ENCODE measurements at regions not wholly inside any gene's neighbourhood (a gene's known extent, or its start where the extent isn't known, plus 50 kb on each side); places are given as distances from the start of the nearest gene placed in this dataset.

DNA sequence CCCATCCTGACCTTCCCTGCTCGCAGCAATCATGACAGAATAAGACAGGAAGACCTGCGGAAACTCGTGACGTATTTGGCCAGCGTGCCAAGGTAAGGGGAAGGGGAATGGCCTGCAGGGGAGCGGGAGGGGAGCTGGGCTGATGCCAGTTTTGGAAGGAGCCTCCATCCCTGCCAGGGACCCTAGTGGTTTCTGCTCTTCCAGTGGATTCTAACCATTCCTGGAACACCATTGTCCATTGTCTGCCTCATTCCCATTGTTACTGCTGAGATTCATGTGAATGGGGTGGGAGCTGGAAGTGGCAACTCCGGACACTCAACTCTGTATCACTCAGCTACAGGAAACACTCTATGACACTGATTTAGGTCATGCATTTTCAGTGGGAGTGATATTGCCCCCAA, 242.9 kb upstream of the ROPN1 start:
- DNase-seq: no peak
- no peak for TF ChIP-seq POLR2A (IDR thresholded peaks at IDR 0.05)
- TF ChIP-seq, protein P1, sequence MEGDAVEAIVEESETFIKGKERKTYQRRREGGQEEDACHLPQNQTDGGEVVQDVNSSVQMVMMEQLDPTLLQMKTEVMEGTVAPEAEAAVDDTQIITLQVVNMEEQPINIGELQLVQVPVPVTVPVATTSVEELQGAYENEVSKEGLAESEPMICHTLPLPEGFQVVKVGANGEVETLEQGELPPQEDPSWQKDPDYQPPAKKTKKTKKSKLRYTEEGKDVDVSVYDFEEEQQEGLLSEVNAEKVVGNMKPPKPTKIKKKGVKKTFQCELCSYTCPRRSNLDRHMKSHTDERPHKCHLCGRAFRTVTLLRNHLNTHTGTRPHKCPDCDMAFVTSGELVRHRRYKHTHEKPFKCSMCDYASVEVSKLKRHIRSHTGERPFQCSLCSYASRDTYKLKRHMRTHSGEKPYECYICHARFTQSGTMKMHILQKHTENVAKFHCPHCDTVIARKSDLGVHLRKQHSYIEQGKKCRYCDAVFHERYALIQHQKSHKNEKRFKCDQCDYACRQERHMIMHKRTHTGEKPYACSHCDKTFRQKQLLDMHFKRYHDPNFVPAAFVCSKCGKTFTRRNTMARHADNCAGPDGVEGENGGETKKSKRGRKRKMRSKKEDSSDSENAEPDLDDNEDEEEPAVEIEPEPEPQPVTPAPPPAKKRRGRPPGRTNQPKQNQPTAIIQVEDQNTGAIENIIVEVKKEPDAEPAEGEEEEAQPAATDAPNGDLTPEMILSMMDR (IDR thresholded peaks at IDR 0.05): no peak
- no peak overlapping the region for H3K27ac ChIP-seq
- no peaks in the 10 kb centered on the region for H3K27me3 ChIP-seq
- H3K4me3 ChIP-seq: no peak overlapping the region
- H3K36me3 ChIP-seq: no peaks in the 10 kb centered on the region
- no peaks in the 10 kb centered on the region for H3K9me3 ChIP-seq
- H3K4me1 ChIP-seq: no peaks in the 10 kb centered on the region

DNA sequence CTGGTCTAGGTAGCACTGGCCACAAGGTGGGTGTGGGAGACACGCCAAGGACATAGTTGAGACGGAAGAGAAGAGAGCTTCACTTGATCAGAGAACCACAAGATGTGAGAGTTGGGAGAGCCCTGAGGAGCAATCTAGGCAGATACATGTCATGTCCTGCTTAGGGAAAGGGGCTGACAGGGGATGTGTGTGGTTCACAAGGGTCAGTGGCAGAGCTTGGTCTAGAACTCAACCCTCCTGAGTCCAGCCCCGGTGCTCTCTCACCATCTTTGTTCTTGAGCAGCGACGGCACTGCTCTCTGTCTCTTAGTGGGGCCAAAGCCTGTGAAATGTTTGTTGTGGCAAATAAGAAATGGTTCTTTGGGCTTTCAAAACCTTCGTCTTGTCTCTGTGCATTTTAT, 243.5 kb upstream of the ROPN1 start:
- TF ChIP-seq, protein P1 (IDR thresholded peaks at IDR 0.05): no peak
- TF ChIP-seq POLR2A (IDR thresholded peaks at IDR 0.05): no peak
- H3K4me1 ChIP-seq: no peaks in the 10 kb centered on the region
- H3K27ac ChIP-seq: no peak overlapping the region
- H3K27me3 ChIP-seq: no peaks in the 10 kb centered on the region
- no peak overlapping the region for H3K4me3 ChIP-seq
- H3K9me3 ChIP-seq: no peaks in the 10 kb centered on the region
- DNase-seq: no peak
- no peaks in the 10 kb centered on the region for H3K36me3 ChIP-seq

DNA sequence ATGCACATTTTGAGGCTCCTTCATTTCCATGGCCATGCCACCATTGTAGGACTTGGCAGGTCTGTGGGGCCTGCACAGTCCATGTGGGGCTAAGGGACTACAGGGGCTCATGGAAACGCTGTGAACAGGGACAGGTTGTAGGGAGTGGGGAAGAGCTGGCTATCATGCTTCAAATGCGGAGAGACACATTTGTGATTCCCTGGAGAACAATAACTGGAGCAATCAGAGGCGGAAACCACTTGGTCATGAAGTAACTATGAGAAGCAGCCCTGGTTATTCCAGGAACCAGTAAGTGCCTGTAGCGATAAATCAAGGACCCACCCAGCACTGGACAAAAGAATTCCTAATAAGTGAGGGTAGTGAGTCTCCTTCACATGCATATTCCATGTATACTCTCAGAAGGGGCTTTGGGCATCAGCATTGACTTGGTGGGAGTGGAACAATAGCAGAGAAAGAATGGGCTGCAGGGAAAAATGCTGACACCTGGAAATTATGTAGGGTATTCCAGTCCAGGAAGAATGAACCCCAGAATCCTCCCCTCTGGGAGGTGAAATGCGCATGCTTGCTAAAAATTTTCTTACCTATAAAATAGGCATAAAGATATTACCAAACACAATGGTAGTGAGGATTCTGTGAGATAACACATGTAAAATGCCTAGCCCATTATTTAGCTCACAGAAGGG, 251.4 kb upstream of the ROPN1 start:
- Histone ChIP-seq H3K27me3 (no peaks in the 10 kb centered on the region), H3K4me3 (no peak overlapping the region), H3K9me3 (no peaks in the 10 kb centered on the region), H3K4me1 (peaks cover 0 to 6% (median 0%) of the 10 kb centered on the region in 4 donors), H3K27ac (no peak overlapping the region), H3K36me3 (no peaks in the 10 kb centered on the region)
- DNase-seq: no peak
- no peak for TF ChIP-seq POLR2A (IDR thresholded peaks at IDR 0.05)
- TF ChIP-seq, protein P1 (IDR thresholded peaks at IDR 0.05): no peak

DNA sequence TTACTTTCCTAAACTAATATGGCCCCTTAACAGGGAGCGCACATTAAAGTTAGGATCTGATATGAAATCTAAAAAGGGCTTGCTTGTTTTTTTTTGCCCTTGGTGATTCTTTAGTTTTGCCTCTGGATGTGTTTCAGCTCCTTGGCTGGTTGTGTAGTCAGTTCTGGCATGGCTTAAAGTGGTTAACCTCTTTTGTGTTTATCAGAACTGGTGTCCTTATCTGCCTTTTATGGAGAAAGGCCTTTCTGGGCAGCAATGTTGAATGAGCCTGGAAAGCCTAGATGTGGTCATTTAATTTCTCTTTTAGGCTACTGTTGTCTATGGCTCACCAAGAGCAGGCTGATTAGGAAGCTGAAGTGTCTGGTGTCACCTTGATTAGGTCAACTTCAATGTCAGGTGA, 254.5 kb upstream of the ROPN1 start:
- Histone ChIP-seq H3K36me3 (no peaks in the 10 kb centered on the region), H3K9me3 (no peaks in the 10 kb centered on the region), H3K27ac (no peak overlapping the region), H3K4me3 (no peak overlapping the region), H3K4me1 (peaks cover 0 to 18% (median 4%) of the 10 kb centered on the region in 4 donors), H3K27me3 (no peaks in the 10 kb centered on the region)
- TF ChIP-seq POLR2A (IDR thresholded peaks at IDR 0.05): no peak
- TF ChIP-seq, protein P1 (IDR thresholded peaks at IDR 0.05): no peak
- no peak for DNase-seq

DNA sequence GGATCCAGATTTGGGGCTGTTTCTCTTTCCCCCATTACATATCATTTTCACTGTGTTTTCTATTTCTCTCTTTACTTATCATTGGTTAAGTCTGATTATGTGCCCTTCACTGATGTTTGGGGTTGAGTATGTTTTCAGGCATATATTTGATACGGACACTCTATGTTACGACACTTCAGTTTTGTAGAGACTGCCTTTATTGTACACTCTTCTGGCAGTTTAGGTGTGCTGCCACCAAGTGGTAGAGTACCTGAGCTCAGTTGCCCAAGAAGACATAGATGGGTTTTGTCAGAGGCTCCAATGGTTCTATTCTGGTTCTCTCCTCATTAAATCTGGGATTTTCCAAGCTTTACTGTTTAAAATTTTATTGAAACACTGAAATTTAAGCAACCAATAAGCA, 255.0 kb upstream of the ROPN1 start:
- peak in 1 of 3 donors; percentile 58 for DNase-seq
- no peaks in the 10 kb centered on the region for H3K9me3 ChIP-seq
- H3K27ac ChIP-seq: no peak overlapping the region
- no peak overlapping the region for H3K4me3 ChIP-seq
- H3K27me3 ChIP-seq: no peaks in the 10 kb centered on the region
- TF ChIP-seq, protein P1 (IDR thresholded peaks at IDR 0.05): peak in 4 of 6 experiments; percentile 20 to 52 (median 46)
- TF ChIP-seq POLR2A (IDR thresholded peaks at IDR 0.05): no peak
- H3K36me3 ChIP-seq: no peaks in the 10 kb centered on the region
- H3K4me1 ChIP-seq: peaks cover 0 to 18% (median 4%) of the 10 kb centered on the region in 4 donors

Measured in Peyer's patch (tissue), 4 donors.